LHCN-M2 (cell line): ENCODE measurements at regions not wholly inside any gene's neighbourhood (a gene's known extent, or its start where the extent isn't known, plus 50 kb on each side); places are given as distances from the start of the nearest gene placed in this dataset.
A peak's percentile ranks its signal among the peaks of the same experiment; 100 is the strongest.

Experiments used
- DNase-seq: peaks from one replicate; pipeline ENCODE4 v3.0.0-alpha.2; 2012; ENCODE audit warnings: low read depth

DNA sequence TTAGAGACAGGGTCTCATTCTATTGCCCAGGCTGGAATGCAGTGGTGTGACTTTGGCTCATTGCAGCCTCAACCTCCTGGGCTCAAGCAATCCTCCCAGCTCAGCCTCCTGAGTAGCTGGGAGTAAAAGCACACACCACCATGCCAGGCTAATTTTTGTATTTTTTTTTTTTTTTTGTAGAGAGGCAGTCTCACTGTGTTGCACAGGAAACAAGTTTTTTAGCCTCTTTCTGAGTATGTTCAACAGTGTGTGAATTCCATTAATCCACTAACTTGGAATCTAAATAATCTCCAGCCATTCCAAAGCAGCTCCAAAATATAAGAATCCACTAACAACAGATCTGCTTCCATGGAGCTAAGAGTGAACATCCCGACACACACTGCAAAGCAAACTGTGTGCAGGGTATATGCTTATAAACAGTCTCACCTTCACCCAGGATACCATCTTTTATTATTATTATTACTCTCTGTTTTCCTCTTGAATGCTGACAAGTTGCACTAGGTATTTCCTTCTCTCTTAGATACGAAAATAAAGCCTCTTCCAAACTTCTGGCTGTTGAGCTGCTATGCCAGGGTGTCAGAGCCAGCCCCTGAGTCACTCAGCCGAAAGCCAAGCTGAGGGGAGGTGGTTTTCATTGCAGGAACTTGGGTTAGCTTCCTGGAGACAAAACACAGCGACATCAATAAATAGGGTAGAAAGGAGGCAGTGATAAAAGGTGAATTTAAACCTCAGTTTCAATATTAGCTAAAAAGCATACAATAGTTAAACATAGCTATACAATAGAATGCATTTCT lies 264.9 kb downstream of the HIVEP2 start:
- DNase-seq, result peak; percentile 39

- no peak for DNase-seq
Measured at GRCh38 chr6:142681099-142681498, 263.9 kb downstream of the HIVEP2 start.

DNA sequence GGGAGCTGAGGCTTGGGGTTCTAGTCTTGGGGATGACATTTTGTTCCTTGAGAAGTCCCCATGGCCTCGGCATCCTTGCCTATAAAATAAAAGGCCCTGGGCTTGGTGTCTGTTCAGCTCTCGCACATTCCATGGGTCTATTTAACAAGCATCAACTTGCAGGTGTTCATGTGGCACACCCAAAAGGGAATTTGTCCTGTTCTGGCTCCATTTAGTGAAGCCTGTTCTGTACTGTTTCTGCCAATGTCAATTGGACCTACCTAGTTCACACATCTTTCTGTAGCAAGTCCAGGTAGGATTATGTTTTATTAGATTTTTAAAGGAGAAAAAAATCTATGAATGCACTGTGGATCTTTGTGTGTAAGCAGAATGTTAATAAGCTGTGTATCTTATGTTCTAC lies 262.0 kb downstream of the HIVEP2 start:
- DNase-seq, result no peak

- DNase-seq, result no peak
Measured at GRCh38 chr6:142683714-142684141, 261.2 kb downstream of the HIVEP2 start.

GRCh38 chr6:142684371-142684770 lies 260.6 kb downstream of the HIVEP2 start:
- no peak for DNase-seq

DNA sequence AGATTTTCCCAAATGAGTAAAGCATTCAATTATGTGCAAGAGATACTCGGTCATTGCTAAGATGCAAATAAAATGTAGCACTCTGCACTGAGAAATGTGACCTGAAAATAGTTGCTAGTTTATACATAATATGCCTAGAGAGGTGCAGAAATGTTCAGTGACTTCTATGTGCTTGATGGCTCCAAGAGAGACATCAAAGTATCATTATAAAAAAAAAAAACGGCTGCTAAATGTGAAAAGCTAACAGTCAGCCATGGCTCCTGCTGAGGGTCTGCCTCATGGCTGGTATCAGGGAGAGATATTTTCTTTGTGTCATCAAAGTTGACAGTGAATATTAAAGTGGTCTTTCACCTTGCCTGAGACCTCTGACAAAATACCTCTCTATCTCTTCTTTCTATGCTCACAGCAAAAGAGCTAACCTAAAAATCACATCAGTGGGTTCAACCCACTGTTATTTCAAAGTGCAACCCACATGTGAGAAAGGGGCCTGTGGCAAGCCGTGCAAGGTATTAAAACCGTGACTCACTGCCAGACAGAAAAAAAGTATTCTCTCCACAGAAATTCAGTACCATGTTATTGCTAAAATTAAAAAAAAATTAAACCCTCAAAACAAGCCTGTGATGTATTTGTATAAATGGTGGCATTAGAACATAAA lies 259.0 kb downstream of the HIVEP2 start:
- DNase-seq, result no peak

DNA sequence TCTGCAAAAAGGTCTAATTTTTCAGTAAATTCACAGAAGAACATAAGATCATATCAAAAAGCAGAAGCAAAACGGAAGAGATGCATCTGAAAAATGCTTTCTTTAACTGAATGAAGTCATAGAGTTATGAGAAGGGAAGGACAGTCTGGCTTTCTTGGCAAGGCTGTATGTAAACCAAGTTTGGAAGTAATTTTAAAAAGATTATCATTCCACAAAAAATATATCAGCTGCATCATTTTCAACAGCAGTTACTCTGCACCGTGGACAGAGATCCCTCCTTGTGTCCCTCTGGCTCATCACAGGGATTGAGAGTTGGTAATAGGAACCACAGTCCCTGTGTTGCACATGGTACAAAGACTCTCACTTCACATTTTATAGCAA lies 258.5 kb downstream of the HIVEP2 start:
- DNase-seq, result no peak

- peak; percentile 90 for DNase-seq
Measured at GRCh38 chr6:142692942-142693341, 252.0 kb downstream of the HIVEP2 start.

GRCh38 chr6:142693441-142693840 lies 251.5 kb downstream of the HIVEP2 start:
- peak; percentile 86 for DNase-seq

DNA sequence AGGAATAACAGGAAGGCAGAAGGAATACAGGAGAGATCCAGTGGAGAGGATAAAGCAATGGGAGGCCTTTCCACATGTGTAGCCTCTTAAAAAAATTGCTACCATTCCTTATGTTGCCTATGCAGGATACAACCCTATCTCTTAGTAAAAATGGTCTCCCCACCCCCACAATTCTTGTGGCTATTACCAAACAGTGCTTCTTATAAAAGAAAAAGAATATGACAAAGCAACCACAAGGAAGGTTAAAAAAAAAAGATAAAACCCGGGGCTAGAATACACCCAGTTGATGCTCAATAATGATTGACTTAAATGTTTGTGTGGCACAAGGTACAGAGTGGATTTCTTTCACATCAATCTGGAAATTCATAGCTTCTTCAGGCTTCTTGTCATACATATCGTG lies 250.9 kb downstream of the HIVEP2 start:
- peak; percentile 49 for DNase-seq

DNA sequence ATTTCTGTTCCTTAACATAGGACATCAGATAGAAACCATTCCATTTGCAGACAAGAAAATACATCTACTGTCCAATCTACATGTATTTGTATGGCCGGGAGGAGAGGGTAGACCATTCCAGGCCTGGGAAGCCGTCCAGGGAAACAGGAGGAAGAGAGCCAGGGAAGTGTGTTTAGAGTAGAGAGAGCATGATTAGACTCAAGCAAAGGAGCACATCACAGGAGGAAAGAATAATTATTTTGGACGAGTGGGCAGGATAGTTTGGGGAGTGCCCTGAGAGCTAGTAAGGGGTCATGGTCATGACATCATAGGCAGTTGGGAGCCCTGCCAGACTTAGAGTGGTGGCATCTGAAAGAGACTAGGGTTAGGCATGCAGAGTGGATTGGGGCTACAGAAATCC lies 250.0 kb downstream of the HIVEP2 start:
- DNase-seq, result no peak

- DNase-seq, result peak; percentile 82
Measured at GRCh38 chr6:142696123-142697000, 248.6 kb downstream of the HIVEP2 start.

GRCh38 chr6:142697001-142697335 lies 248.0 kb downstream of the HIVEP2 start:
- no peak for DNase-seq

GRCh38 chr6:142697922-142698321 lies 247.1 kb downstream of the HIVEP2 start:
- DNase-seq, result no peak

GRCh38 chr6:142698751-142699150 lies 246.2 kb downstream of the HIVEP2 start:
- DNase-seq, result no peak

GRCh38 chr6:142699391-142699790 lies 245.6 kb downstream of the HIVEP2 start:
- DNase-seq, result no peak

DNA sequence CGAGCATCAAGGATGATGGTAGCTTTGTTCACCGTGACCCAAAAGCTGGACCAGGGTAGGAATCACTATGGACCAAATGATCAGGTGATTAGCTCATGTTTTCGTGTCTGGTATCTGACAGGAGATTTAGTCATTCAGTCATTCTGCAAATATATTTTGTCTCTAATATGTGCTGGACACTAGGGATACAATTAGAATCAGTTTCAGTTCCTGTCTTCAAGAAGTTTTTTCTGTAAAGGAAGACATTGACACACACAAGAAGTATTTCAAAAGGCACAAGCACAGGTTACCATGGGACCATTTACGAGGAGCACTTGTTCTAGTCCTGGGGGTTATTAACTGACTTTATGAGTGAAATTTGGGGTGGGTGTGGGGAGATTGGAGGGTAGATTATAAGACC lies 244.9 kb downstream of the HIVEP2 start:
- no peak for DNase-seq

DNA sequence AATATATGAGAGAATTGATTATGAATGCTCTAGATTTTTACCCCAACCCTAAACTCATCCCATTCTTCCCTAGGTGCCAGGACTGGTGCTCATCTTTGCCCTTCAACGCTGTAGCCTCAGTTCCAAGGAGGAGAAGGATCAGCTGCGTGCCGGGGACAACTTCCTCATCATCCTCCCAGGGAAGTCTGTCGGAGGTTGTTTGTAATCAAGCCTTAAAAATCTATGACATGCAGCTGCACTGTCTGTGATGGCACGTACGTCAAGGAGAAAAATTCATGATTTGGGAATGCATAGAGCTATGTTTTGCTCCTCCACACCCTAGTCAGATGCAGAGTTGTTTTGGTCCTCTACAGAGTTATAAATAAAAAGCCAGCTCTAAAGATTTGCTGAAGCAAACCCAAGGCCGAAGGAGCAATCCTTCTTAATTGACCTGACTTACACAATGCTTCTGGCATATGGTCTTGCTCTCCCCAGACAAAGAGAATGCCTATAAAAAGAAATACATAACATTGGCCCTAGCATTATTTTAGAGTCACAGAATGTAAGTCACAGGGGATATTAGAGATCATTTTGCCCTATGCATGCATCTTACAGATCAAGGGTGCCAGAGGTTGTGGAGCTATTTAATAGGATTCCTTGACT lies 244.2 kb downstream of the HIVEP2 start:
- DNase-seq, result no peak
